ENCODE measurements at regions not wholly inside any gene's neighbourhood (a gene's known extent, or its start where the extent isn't known, plus 50 kb on each side); places are given as distances from the start of the nearest gene placed in this dataset.

- Histone ChIP-seq H3K36me3 (ENCODE audit: control insufficient read depth, insufficient read depth, low read length) (no peaks in the 10 kb centered on the region), H3K4me3 (ENCODE audit: low read depth, low read length) (no peak overlapping the region), H3K27me3 (ENCODE audit: control insufficient read depth, insufficient read depth, low read length) (peaks cover 8% of the 10 kb centered on the region)
- no peak for DNase-seq (ENCODE audit: low read depth)
- no peak for TF ChIP-seq CTCF (IDR thresholded peaks at IDR 0.05; ENCODE audit: insufficient read depth, low read length, poor library complexity, severe bottlenecking)
These were observed 402.4 kb downstream of the MN1 start for GRCh38 chr22:27399161-27399560.

- DNase-seq (ENCODE audit: low read depth) = no peak
- Histone ChIP-seq H3K4me3 (ENCODE audit: low read depth, low read length) (no peak overlapping the region), H3K36me3 (ENCODE audit: control insufficient read depth, insufficient read depth, low read length) (no peaks in the 10 kb centered on the region), H3K27me3 (ENCODE audit: control insufficient read depth, insufficient read depth, low read length) (peaks cover 8% of the 10 kb centered on the region)
- no peak for TF ChIP-seq CTCF (IDR thresholded peaks at IDR 0.05; ENCODE audit: insufficient read depth, low read length, poor library complexity, severe bottlenecking)
These were observed 400.7 kb downstream of the MN1 start for GRCh38 chr22:27400811-27401210.

- H3K36me3 ChIP-seq (ENCODE audit: control insufficient read depth, insufficient read depth, low read length) = no peaks in the 10 kb centered on the region
- TF ChIP-seq CTCF (IDR thresholded peaks at IDR 0.05; ENCODE audit: insufficient read depth, low read length, poor library complexity, severe bottlenecking) = no peak
- DNase-seq (ENCODE audit: low read depth) = no peak
- H3K27me3 ChIP-seq (ENCODE audit: control insufficient read depth, insufficient read depth, low read length) = peaks cover 8% of the 10 kb centered on the region
- H3K4me3 ChIP-seq (ENCODE audit: low read depth, low read length) = no peak overlapping the region
These were observed 400.2 kb downstream of the MN1 start for GRCh38 chr22:27401321-27401720.

GRCh38 chr22:27404441-27404840 is 397.1 kb downstream of the MN1 start:
- Histone ChIP-seq H3K36me3 (ENCODE audit: control insufficient read depth, insufficient read depth, low read length) (no peaks in the 10 kb centered on the region), H3K4me3 (ENCODE audit: low read depth, low read length) (no peak overlapping the region), H3K27me3 (ENCODE audit: control insufficient read depth, insufficient read depth, low read length) (peaks cover 4% of the 10 kb centered on the region)
- TF ChIP-seq CTCF (IDR thresholded peaks at IDR 0.05; ENCODE audit: insufficient read depth, low read length, poor library complexity, severe bottlenecking) = no peak
- DNase-seq (ENCODE audit: low read depth) = no peak

- no peaks in the 10 kb centered on the region for H3K27me3 ChIP-seq (ENCODE audit: control insufficient read depth, insufficient read depth, low read length)
- no peaks in the 10 kb centered on the region for H3K36me3 ChIP-seq (ENCODE audit: control insufficient read depth, insufficient read depth, low read length)
- no peak for DNase-seq (ENCODE audit: low read depth)
- H3K4me3 ChIP-seq (ENCODE audit: low read depth, low read length) = no peak overlapping the region
- TF ChIP-seq CTCF (IDR thresholded peaks at IDR 0.05; ENCODE audit: insufficient read depth, low read length, poor library complexity, severe bottlenecking) = peak; percentile 79
These were observed 395.7 kb downstream of the MN1 start for GRCh38 chr22:27405672-27406388.

- no peak for TF ChIP-seq CTCF (IDR thresholded peaks at IDR 0.05; ENCODE audit: insufficient read depth, low read length, poor library complexity, severe bottlenecking)
- DNase-seq (ENCODE audit: low read depth) = no peak
- no peaks in the 10 kb centered on the region for H3K36me3 ChIP-seq (ENCODE audit: control insufficient read depth, insufficient read depth, low read length)
These were observed 395.1 kb downstream of the MN1 start for GRCh38 chr22:27406389-27406861.

More at GRCh38 chr22:27406389-27406861, 395.1 kb downstream of the MN1 start:
- H3K4me3 ChIP-seq (ENCODE audit: low read depth, low read length) = no peak overlapping the region
- no peaks in the 10 kb centered on the region for H3K27me3 ChIP-seq (ENCODE audit: control insufficient read depth, insufficient read depth, low read length)

Data from kidney epithelial cell (primary cell).